BE2C (cell line): ENCODE measurements at regions not wholly inside any gene's neighbourhood (a gene's known extent, or its start where the extent isn't known, plus 50 kb on each side); places are given as distances from the start of the nearest gene placed in this dataset.

Source experiments
- DNase-seq: peaks from one replicate; pipeline ENCODE4 v3.0.0-alpha.2; 2020
- H3K27me3 ChIP-seq: fragments of 250-450 bp; sonication (Bioruptor Pico); 2 replicates; pipeline ENCODE4 v1.5.1; 2020; ENCODE audit warnings: mild to moderate bottlenecking
- H3K36me3 ChIP-seq: fragments of 250-450 bp; sonication (Bioruptor Pico); 2 replicates; pipeline ENCODE4 v1.5.1; 2020; ENCODE audit warnings: mild to moderate bottlenecking
- H3K4me1 ChIP-seq: fragments of 250-450 bp; sonication (Bioruptor Pico); 2 replicates; pipeline ENCODE4 v1.5.1; 2020
- H3K4me3 ChIP-seq: 2 replicates; pipeline ENCODE4 v1.5.1; 2011; ENCODE audit warnings: low read depth, low read length
- H3K9me3 ChIP-seq: fragments of 250-450 bp; sonication (Bioruptor Pico); 2 replicates; pipeline ENCODE4 v1.5.1; 2020
- TF ChIP-seq, protein P1 (sequence below): IDR thresholded peaks from 2 replicates; pipeline ENCODE4 v1.5.1; 2012; ENCODE audit warnings: mild to moderate bottlenecking, low read depth, low read length

DNA sequence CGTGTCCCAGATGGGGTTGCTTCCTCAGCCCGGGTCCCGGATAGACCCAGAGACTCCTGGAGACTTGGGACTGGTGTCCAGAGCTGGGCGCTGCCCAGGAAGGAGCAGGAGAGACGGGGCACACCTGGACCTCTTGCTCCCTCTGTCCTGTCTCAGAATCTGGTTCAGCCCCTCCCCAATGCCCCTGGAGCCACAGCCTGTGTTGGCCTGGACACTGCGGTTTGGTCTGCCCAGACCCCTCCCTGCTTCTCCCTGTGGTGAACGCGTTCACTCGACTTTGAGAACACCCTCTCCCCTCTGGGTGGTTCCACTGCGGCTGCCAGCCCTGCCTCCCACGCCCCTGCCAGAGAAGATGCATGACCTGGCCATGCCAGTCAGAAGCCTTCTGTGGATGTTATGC lies 111.1 kb downstream of the HMX1 start:
- Histone ChIP-seq H3K4me1 (no peaks in the 10 kb centered on the region), H3K36me3 (no peaks in the 10 kb centered on the region), H3K4me3 (no peak overlapping the region), H3K9me3 (no peaks in the 10 kb centered on the region), H3K27me3 (no peaks in the 10 kb centered on the region)
- DNase-seq, result peak; percentile 3
- TF ChIP-seq, protein P1, sequence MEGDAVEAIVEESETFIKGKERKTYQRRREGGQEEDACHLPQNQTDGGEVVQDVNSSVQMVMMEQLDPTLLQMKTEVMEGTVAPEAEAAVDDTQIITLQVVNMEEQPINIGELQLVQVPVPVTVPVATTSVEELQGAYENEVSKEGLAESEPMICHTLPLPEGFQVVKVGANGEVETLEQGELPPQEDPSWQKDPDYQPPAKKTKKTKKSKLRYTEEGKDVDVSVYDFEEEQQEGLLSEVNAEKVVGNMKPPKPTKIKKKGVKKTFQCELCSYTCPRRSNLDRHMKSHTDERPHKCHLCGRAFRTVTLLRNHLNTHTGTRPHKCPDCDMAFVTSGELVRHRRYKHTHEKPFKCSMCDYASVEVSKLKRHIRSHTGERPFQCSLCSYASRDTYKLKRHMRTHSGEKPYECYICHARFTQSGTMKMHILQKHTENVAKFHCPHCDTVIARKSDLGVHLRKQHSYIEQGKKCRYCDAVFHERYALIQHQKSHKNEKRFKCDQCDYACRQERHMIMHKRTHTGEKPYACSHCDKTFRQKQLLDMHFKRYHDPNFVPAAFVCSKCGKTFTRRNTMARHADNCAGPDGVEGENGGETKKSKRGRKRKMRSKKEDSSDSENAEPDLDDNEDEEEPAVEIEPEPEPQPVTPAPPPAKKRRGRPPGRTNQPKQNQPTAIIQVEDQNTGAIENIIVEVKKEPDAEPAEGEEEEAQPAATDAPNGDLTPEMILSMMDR, result no peak

DNA sequence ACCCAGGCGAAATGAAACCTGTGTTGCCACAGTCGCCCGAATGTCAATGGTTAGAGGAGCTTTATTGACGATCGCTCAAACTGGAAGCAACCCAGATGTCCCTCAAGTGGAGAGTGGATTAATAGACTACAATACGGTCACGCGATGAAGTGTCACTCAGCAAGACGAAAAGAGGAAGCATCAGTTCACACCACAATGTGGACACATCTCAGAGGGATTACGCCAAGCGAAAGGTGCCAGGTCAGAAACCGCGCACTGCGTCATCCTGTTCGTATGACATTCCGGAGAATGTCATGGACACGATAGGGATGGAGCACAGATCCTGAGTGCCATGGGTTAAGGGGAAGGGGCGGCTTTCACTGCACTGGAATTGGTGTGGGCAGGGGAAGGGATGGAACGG lies 111.7 kb downstream of the HMX1 start:
- H3K9me3 ChIP-seq, result no peaks in the 10 kb centered on the region
- H3K36me3 ChIP-seq, result no peaks in the 10 kb centered on the region
- H3K27me3 ChIP-seq, result no peaks in the 10 kb centered on the region
- no peaks in the 10 kb centered on the region for H3K4me1 ChIP-seq
- H3K4me3 ChIP-seq, result no peak overlapping the region
- peak; percentile 1 for DNase-seq
- TF ChIP-seq, protein P1, result no peak

DNA sequence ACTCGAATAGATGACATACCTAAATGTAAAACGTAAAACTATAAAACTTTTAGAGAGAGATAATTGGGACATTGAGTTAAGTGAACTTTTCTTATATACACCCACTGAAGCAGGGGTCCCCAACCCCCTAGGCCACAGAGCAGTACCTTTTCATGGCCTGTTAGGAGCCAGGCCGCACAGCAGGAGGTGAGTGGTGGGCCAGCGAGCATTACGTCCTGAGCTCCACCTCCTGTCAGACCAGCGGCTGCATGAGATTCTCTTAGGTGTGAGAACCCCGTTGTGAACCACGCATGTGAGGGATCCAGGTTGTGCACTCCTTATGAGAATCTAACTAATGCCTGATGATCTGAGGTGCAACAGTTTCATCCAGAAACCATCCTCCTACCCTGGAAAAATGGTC lies 114.8 kb downstream of the HMX1 start:
- DNase-seq, result peak; percentile 2
- TF ChIP-seq, protein P1, result no peak
- Histone ChIP-seq H3K36me3 (no peaks in the 10 kb centered on the region), H3K27me3 (no peaks in the 10 kb centered on the region), H3K4me1 (no peaks in the 10 kb centered on the region), H3K4me3 (no peak overlapping the region), H3K9me3 (no peaks in the 10 kb centered on the region)

DNA sequence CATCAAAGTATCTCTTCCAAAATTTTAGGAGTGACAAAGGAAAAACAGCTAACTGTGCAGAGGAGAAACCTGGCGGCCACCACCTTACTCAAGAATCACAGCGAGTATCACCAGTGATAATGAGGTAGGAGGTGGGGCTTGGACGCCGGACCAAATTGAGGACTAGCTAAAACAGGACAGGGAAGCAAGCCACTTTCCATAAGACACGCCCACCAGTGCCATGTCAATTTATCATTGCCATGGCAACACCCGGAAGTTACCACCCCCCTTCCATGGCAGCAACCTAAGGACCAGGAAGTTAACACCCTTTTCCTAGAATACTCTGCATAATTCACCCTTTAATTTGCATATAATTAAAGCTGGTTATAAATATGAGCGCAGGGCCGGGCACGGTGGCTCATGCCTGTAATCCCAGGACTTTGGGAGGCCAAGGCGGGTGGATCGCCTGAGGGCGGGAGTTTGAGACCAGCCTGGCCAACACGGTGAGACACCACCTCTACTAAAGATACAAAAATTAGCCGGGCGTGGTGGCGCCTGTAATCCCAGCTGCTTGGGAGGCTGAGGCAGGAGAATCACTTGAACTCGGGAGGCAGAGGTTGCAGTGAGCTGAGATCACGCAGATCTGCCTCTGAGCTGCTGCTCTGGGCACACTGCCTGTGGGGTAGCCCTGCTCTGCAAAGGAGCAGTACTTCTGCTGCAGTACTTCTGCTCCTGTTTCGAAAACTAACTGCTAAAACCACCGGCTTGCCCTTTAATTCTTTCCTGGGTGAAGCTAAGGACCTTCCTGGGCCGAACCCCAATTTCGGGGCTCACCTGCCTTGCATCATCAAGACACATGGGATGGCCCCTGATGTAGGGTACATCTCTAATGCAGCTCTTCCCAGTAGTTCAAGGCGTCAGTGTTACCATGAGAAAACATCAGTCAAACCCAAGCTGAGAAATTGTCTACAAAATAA lies 116.7 kb downstream of the HMX1 start:
- Histone ChIP-seq H3K9me3 (no peaks in the 10 kb centered on the region), H3K4me3 (no peak overlapping the region), H3K27me3 (no peaks in the 10 kb centered on the region), H3K36me3 (no peaks in the 10 kb centered on the region), H3K4me1 (no peaks in the 10 kb centered on the region)
- DNase-seq, result peak; percentile 3
- TF ChIP-seq, protein P1, result no peak

DNA sequence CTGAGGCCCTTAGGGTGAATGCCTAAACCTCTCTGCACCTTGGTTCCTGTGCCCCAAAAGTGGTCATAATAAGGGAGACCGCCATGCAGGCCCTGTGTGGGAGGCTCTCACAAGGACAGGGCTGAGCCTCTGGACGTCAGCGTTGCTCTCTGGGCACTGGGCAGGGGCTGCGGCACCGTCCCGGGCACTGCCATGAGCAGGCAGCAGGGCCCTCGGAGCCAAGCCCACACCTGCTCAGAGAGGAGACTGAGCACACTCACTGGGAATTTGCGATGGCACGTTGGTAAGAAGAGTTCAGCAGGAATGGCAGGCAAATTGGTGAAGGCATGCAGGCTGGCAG lies 123.4 kb downstream of the HMX1 start:
- Histone ChIP-seq H3K9me3 (no peaks in the 10 kb centered on the region), H3K4me3 (no peak overlapping the region), H3K36me3 (no peaks in the 10 kb centered on the region), H3K27me3 (no peaks in the 10 kb centered on the region), H3K4me1 (no peaks in the 10 kb centered on the region)
- TF ChIP-seq, protein P1, result no peak
- no peak for DNase-seq
